Colonic mucosa (tissue), 4 donors: ENCODE measurements at regions not wholly inside any gene's neighbourhood (a gene's known extent, or its start where the extent isn't known, plus 50 kb on each side); places are given as distances from the start of the nearest gene placed in this dataset.

Source experiments
- DNase-seq: peaks from one replicate; pipeline ENCODE4 v3.0.0-alpha.2; 2020
- H3K27ac ChIP-seq: fragments of 200-600 bp; one replicate; pipeline ENCODE4 v1.8.0; 2021
- H3K27me3 ChIP-seq: fragments of 200-600 bp; one replicate; pipeline ENCODE4 v1.8.0; 2021
- H3K36me3 ChIP-seq: fragments of 200-600 bp; one replicate; pipeline ENCODE4 v1.8.0; 2021
- H3K4me1 ChIP-seq: fragments of 200-600 bp; one replicate; pipeline ENCODE4 v1.8.0; 2021; ENCODE audit warnings: mild to moderate bottlenecking
- H3K4me3 ChIP-seq: fragments of 200-600 bp; one replicate; pipeline ENCODE4 v1.8.0; 2021
- H3K9ac ChIP-seq, 2 donors: one replicate each; pipeline ENCODE4 v1.7.0; 2013; ENCODE audit warnings: control low read depth in 2 of 2, low read depth in 2 of 2, low read length in 2 of 2
- H3K9me3 ChIP-seq: fragments of 200-600 bp; one replicate; pipeline ENCODE4 v1.8.0; 2021
- intact Hi-C: fragments of 100-400 bp; cut with DNase I; formaldehyde crosslinking; loops from one replicate; pipeline ENCODE4 v1.14.1; 2022
- TF ChIP-seq, protein P1 (sequence below): fragments of 200-600 bp; IDR thresholded peaks from one replicate; pipeline ENCODE4 v1.8.0; 2022; ENCODE audit warnings: antibody characterized with exemption, mild to moderate bottlenecking
- donor health status: healthy.
- donor health status: DM: no; HTN: no; CAD: no.
- donor health status: DM: no; HTN: no; CAD: no.

DNA sequence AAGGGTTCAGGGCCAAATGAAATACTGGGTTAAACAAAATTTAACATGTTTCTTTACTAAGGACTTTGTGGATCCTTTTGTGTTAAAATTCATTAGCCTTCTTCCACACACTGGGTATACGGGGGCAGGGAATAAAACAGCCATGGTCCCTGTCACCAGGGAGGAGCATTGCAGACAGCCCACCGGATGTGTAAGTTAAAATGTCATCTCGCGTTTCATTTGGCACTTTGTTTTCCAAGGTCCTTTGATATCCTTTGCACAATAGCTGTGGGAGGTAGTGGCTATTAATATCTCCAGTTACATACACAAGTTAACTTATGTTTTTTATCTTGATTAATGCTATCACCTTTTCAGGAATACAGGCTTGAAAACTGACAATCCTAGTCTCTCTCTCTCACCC lies 172.7 kb downstream of the BARHL2 start:
- Histone ChIP-seq H3K9ac (no peak overlapping the region), H3K4me3 (no peak overlapping the region), H3K4me1 (no peaks in the 10 kb centered on the region), H3K27me3 (no peaks in the 10 kb centered on the region), H3K36me3 (no peaks in the 10 kb centered on the region), H3K9me3 (no peaks in the 10 kb centered on the region), H3K27ac (no peak overlapping the region)
- intact Hi-C loops, result no loop called here
- no peak for DNase-seq
- TF ChIP-seq, protein P1, sequence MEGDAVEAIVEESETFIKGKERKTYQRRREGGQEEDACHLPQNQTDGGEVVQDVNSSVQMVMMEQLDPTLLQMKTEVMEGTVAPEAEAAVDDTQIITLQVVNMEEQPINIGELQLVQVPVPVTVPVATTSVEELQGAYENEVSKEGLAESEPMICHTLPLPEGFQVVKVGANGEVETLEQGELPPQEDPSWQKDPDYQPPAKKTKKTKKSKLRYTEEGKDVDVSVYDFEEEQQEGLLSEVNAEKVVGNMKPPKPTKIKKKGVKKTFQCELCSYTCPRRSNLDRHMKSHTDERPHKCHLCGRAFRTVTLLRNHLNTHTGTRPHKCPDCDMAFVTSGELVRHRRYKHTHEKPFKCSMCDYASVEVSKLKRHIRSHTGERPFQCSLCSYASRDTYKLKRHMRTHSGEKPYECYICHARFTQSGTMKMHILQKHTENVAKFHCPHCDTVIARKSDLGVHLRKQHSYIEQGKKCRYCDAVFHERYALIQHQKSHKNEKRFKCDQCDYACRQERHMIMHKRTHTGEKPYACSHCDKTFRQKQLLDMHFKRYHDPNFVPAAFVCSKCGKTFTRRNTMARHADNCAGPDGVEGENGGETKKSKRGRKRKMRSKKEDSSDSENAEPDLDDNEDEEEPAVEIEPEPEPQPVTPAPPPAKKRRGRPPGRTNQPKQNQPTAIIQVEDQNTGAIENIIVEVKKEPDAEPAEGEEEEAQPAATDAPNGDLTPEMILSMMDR, result no peak

GRCh38 chr1:90537606-90538362 lies 179.3 kb downstream of the BARHL2 start:
- no peaks in the 10 kb centered on the region for H3K27me3 ChIP-seq
- TF ChIP-seq, protein P1, result no peak
- DNase-seq, result no peak
- H3K27ac ChIP-seq, result no peak overlapping the region
- no peaks in the 10 kb centered on the region for H3K36me3 ChIP-seq
- intact Hi-C loops, result no loop called here
- H3K9ac ChIP-seq, result no peak overlapping the region
- H3K9me3 ChIP-seq, result no peaks in the 10 kb centered on the region
- no peak overlapping the region for H3K4me3 ChIP-seq
- H3K4me1 ChIP-seq, result no peaks in the 10 kb centered on the region

GRCh38 chr1:90534663-90535295 lies 182.3 kb downstream of the BARHL2 start:
- TF ChIP-seq, protein P1, result no peak
- Histone ChIP-seq H3K27ac (no peak overlapping the region), H3K4me1 (no peaks in the 10 kb centered on the region), H3K9ac (no peak overlapping the region), H3K36me3 (no peaks in the 10 kb centered on the region), H3K9me3 (no peaks in the 10 kb centered on the region), H3K4me3 (no peak overlapping the region), H3K27me3 (no peaks in the 10 kb centered on the region)
- DNase-seq, result no peak
- intact Hi-C loops, result no loop called here

DNA sequence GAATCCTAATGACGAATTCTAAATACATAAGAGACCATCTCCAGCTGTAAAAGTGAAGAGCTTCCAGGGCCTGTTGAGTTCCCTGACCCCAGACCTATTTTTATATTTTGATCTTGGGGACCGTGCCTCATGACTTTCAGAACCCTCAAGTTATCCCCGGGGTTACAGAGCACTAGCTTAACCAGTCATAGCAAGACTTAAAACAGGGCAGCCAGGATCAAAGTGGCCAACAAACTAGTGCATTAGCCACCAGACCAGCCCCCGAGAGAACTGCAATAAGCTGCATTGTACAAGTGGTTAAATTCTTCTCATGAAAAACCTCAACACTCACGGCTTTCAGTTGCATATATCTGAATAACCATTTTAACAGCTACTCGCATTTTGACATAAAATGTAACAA lies 183.0 kb downstream of the BARHL2 start:
- Histone ChIP-seq H3K27ac (no peak overlapping the region), H3K4me3 (no peak overlapping the region), H3K27me3 (no peaks in the 10 kb centered on the region), H3K36me3 (no peaks in the 10 kb centered on the region), H3K9me3 (no peaks in the 10 kb centered on the region), H3K9ac (no peak overlapping the region), H3K4me1 (no peaks in the 10 kb centered on the region)
- TF ChIP-seq, protein P1, result no peak
- intact Hi-C loops, result no loop called here
- DNase-seq, result no peak

GRCh38 chr1:90526954-90527353 lies 190.1 kb downstream of the BARHL2 start:
- intact Hi-C loops, result no loop called here
- TF ChIP-seq, protein P1, result no peak
- H3K27me3 ChIP-seq, result no peaks in the 10 kb centered on the region

More at GRCh38 chr1:90526954-90527353, 190.1 kb downstream of the BARHL2 start:
- Histone ChIP-seq H3K27ac (no peak overlapping the region), H3K9ac (no peak overlapping the region), H3K4me1 (no peaks in the 10 kb centered on the region), H3K36me3 (no peaks in the 10 kb centered on the region), H3K9me3 (no peaks in the 10 kb centered on the region), H3K4me3 (no peak overlapping the region)
- no peak for DNase-seq
